ENCODE measurements at regions not wholly inside any gene's neighbourhood (a gene's known extent, or its start where the extent isn't known, plus 50 kb on each side); places are given as distances from the start of the nearest gene placed in this dataset.
"Not testable (repeated sequence)": the region's sequence is repeated elsewhere in the genome, so short reads cannot be mapped to it uniquely, and the experiment has no call there.

- ATAC-seq; H3K27ac Mint-ChIP-seq; CTCF ChIA-PET; DNase-seq; H3K36me3 Mint-ChIP-seq (ENCODE audit: low read depth); H3K4me3 Mint-ChIP-seq; H3K27me3 Mint-ChIP-seq (ENCODE audit: low read depth); POLR2A ChIA-PET; H3K4me1 Mint-ChIP-seq (ENCODE audit: low read depth); H3K9me3 Mint-ChIP-seq (ENCODE audit: insufficient read depth): not testable (repeated sequence)
Observed at GRCh38 chrX:112461949-112462450, 217.7 kb downstream of the LHFPL1 start.

DNA sequence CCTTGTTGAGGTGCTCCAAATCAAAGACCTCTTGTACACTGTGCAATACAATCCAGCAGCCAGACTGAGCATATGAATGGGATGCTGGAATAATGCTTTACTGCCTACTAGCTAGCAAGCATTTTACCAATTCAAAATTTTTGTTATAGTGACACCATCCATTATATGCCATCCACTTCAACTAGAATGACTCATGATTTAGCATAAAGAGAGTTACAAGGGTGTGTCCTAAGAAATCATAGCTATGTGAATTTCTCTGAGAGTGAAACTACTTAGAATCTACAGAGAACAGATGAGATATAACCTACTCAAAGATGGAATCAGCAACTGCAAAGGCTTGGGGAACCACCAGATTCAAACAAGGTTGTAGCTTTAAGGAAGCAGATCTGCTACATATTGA is 221.9 kb downstream of the LHFPL1 start:
- CTCF ChIA-PET = no interaction called here
- Mint-ChIP-seq H3K4me3 (no peak overlapping the region), H3K36me3 (ENCODE audit: low read depth) (no peaks in the 10 kb centered on the region), H3K9me3 (ENCODE audit: insufficient read depth) (no peaks in the 10 kb centered on the region), H3K27me3 (ENCODE audit: low read depth) (no peaks in the 10 kb centered on the region), H3K27ac (no peak overlapping the region), H3K4me1 (ENCODE audit: low read depth) (no peaks in the 10 kb centered on the region)
- ATAC-seq (no peak), DNase-seq (no peak)
- POLR2A ChIA-PET = no interaction called here

- Mint-ChIP-seq H3K27ac (no peak overlapping the region), H3K36me3 (ENCODE audit: low read depth) (no peaks in the 10 kb centered on the region), H3K4me3 (no peak overlapping the region), H3K27me3 (ENCODE audit: low read depth) (no peaks in the 10 kb centered on the region), H3K9me3 (ENCODE audit: insufficient read depth) (no peaks in the 10 kb centered on the region), H3K4me1 (ENCODE audit: low read depth) (no peaks in the 10 kb centered on the region)
- no peak for ATAC-seq
- ChIA-PET POLR2A (no interaction called here), CTCF (no interaction called here)
- no peak for DNase-seq
Observed at GRCh38 chrX:112450810-112451209, 228.9 kb downstream of the LHFPL1 start.

- CTCF ChIA-PET = no interaction called here
- Mint-ChIP-seq H3K9me3 (ENCODE audit: insufficient read depth) (no peaks in the 10 kb centered on the region), H3K4me1 (ENCODE audit: low read depth) (no peaks in the 10 kb centered on the region), H3K36me3 (ENCODE audit: low read depth) (no peaks in the 10 kb centered on the region), H3K27me3 (ENCODE audit: low read depth) (no peaks in the 10 kb centered on the region), H3K4me3 (no peak overlapping the region), H3K27ac (no peak overlapping the region)
- DNase-seq = no peak
- POLR2A ChIA-PET = no interaction called here
- no peak for ATAC-seq
Observed at GRCh38 chrX:112440277-112440676, 239.5 kb downstream of the LHFPL1 start.

GRCh38 chrX:112424166-112424565 is 255.6 kb downstream of the LHFPL1 start:
- Mint-ChIP-seq H3K36me3 (ENCODE audit: low read depth) (no peaks in the 10 kb centered on the region), H3K4me3 (no peak overlapping the region), H3K9me3 (ENCODE audit: insufficient read depth) (no peaks in the 10 kb centered on the region), H3K4me1 (ENCODE audit: low read depth) (no peaks in the 10 kb centered on the region), H3K27ac (no peak overlapping the region), H3K27me3 (ENCODE audit: low read depth) (no peaks in the 10 kb centered on the region)
- ATAC-seq (no peak), DNase-seq (no peak)
- POLR2A ChIA-PET = no interaction called here
- CTCF ChIA-PET = no interaction called here

DNA sequence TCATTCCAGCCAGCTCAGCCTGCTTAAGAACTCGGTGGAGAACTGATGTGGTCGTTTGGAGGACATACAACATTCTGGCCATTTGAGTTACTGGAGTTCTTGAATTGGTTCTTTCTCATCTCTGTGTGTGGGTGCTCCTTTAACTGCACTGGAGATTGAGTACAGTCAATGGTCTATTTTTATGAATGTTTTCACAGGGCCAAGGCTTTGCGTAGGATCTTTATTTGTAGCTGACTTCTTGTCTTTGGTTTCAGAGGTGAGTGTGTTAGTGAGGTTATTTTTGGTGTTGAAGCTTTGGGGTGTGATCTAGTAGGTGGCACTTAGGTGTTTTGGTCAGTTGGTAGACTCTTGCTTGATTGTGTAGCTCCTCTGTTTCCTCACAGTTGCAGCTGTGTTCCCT is 288.4 kb downstream of the LHFPL1 start:
- ATAC-seq = no peak
- Mint-ChIP-seq H3K27me3 (ENCODE audit: low read depth) (no peaks in the 10 kb centered on the region), H3K4me1 (ENCODE audit: low read depth) (no peaks in the 10 kb centered on the region), H3K9me3 (ENCODE audit: insufficient read depth) (no peaks in the 10 kb centered on the region), H3K27ac (no peak overlapping the region), H3K36me3 (ENCODE audit: low read depth) (no peaks in the 10 kb centered on the region), H3K4me3 (no peak overlapping the region)
- DNase-seq = no peak
- POLR2A ChIA-PET = no interaction called here
- CTCF ChIA-PET = no interaction called here

- H3K36me3 Mint-ChIP-seq (ENCODE audit: low read depth); H3K4me3 Mint-ChIP-seq; H3K4me1 Mint-ChIP-seq (ENCODE audit: low read depth); H3K27ac Mint-ChIP-seq; H3K27me3 Mint-ChIP-seq (ENCODE audit: low read depth); POLR2A ChIA-PET; DNase-seq; CTCF ChIA-PET; ATAC-seq; H3K9me3 Mint-ChIP-seq (ENCODE audit: insufficient read depth): not testable (repeated sequence)
Observed at GRCh38 chrX:112381649-112382298, 298.0 kb downstream of the LHFPL1 start.

GRCh38 chrX:112380541-112381278 is 298.1 kb upstream of the TRPC5 start:
- Mint-ChIP-seq H3K4me1 (ENCODE audit: low read depth) (no peaks in the 10 kb centered on the region), H3K4me3 (no peak overlapping the region), H3K9me3 (ENCODE audit: insufficient read depth) (no peaks in the 10 kb centered on the region), H3K36me3 (ENCODE audit: low read depth) (no peaks in the 10 kb centered on the region), H3K27ac (no peak overlapping the region), H3K27me3 (ENCODE audit: low read depth) (no peaks in the 10 kb centered on the region)
- DNase-seq (no peak), ATAC-seq (no peak)
- POLR2A ChIA-PET = no interaction called here
- CTCF ChIA-PET = no interaction called here

- no peaks in the 10 kb centered on the region for H3K4me1 Mint-ChIP-seq (ENCODE audit: low read depth)
- ATAC-seq = no peak
Observed at GRCh38 chrX:112377481-112377880, 294.9 kb upstream of the TRPC5 start.

DNA sequence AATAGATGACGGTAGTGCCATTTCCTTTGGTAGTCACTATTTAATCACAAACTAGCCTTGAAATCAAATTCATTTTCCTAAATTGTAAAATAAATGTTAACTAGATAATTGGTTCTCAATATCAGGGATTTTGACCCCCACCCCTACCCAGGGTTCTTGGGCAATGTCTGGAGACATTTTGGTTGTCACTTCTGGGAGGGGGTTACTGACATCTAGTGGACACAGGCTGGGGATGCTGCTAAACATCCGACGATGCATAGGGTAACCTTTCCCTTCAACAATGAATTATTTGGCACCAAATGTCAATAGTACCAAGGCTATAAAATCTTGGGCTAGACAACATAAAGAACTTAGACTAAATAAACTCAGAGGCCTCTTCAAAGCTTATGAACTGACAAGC is 285.8 kb upstream of the TRPC5 start:
- CTCF ChIA-PET = no interaction called here
- Mint-ChIP-seq H3K27ac (no peak overlapping the region), H3K27me3 (ENCODE audit: low read depth) (no peaks in the 10 kb centered on the region)

More at GRCh38 chrX:112377481-112377880, 294.9 kb upstream of the TRPC5 start:
- ChIA-PET CTCF (no interaction called here), POLR2A (no interaction called here)
- Mint-ChIP-seq H3K27ac (no peak overlapping the region), H3K4me3 (no peak overlapping the region), H3K36me3 (ENCODE audit: low read depth) (no peaks in the 10 kb centered on the region), H3K27me3 (ENCODE audit: low read depth) (no peaks in the 10 kb centered on the region), H3K9me3 (ENCODE audit: insufficient read depth) (no peaks in the 10 kb centered on the region)
- DNase-seq = no peak

GRCh38 chrX:112367065-112367464 is 284.5 kb upstream of the TRPC5 start:
- Mint-ChIP-seq H3K9me3 (ENCODE audit: insufficient read depth) (no peaks in the 10 kb centered on the region), H3K4me1 (ENCODE audit: low read depth) (no peaks in the 10 kb centered on the region), H3K4me3 (no peak overlapping the region), H3K36me3 (ENCODE audit: low read depth) (no peaks in the 10 kb centered on the region), H3K27ac (no peak overlapping the region), H3K27me3 (ENCODE audit: low read depth) (no peaks in the 10 kb centered on the region)
- ATAC-seq = no peak
- ChIA-PET POLR2A (no interaction called here), CTCF (no interaction called here)
- no peak for DNase-seq

More for the DNA sequence above, 285.8 kb upstream of the TRPC5 start:
- DNase-seq = no peak
- POLR2A ChIA-PET = no interaction called here
- H3K4me3 Mint-ChIP-seq = no peak overlapping the region
- no peaks in the 10 kb centered on the region for H3K4me1 Mint-ChIP-seq (ENCODE audit: low read depth)
- no peaks in the 10 kb centered on the region for H3K9me3 Mint-ChIP-seq (ENCODE audit: insufficient read depth)
- ATAC-seq = no peak
- H3K36me3 Mint-ChIP-seq (ENCODE audit: low read depth) = no peaks in the 10 kb centered on the region

DNA sequence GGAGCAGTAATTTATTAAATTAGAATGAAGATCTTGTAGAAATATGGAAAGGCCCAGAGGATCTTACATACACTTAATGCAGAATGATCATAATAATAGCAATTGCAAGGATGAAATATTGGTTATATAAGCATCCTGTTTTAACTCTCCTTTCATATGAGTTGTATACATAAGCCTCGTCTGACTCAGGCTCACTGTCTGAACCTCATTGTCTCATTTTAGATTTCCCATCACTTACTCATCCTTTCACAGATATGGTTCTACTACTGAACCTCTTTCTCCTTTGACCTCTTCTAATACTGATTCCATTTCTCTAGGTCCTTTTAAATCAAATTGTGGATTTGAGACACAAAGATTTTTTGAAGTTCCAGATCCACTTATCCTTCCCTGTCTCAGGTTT is 277.3 kb upstream of the TRPC5 start:
- ATAC-seq (no peak), DNase-seq (no peak)
- Mint-ChIP-seq H3K4me3 (no peak overlapping the region), H3K36me3 (ENCODE audit: low read depth) (no peaks in the 10 kb centered on the region), H3K27me3 (ENCODE audit: low read depth) (no peaks in the 10 kb centered on the region), H3K4me1 (ENCODE audit: low read depth) (no peaks in the 10 kb centered on the region), H3K27ac (no peak overlapping the region), H3K9me3 (ENCODE audit: insufficient read depth) (no peaks in the 10 kb centered on the region)
- CTCF ChIA-PET = no interaction called here
- POLR2A ChIA-PET = no interaction called here

DNA sequence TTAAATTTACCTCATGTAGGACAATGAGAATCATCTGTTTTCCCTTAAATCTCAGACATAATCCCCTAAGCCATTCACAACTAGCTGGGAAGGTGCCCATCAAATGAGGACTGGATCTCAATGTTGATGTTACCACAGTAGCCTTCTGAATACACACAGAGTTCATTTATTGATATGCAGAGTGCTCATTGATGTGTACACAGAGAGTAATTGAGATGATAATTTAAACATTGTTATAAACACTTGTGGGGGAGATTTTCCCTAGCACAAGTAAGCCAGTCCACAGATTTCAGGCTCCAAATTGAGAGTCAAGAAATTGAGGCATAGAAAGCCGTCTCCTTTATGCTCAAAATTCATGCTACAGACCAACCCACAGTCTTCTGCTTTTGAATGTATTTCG is 273.4 kb upstream of the TRPC5 start:
- no peak overlapping the region for H3K27ac Mint-ChIP-seq
- no peaks in the 10 kb centered on the region for H3K36me3 Mint-ChIP-seq (ENCODE audit: low read depth)
- ChIA-PET CTCF (no interaction called here), POLR2A (no interaction called here)
- DNase-seq (no peak), ATAC-seq (no peak)
- no peaks in the 10 kb centered on the region for H3K27me3 Mint-ChIP-seq (ENCODE audit: low read depth)
- no peaks in the 10 kb centered on the region for H3K9me3 Mint-ChIP-seq (ENCODE audit: insufficient read depth)
- H3K4me3 Mint-ChIP-seq = no peak overlapping the region
- no peaks in the 10 kb centered on the region for H3K4me1 Mint-ChIP-seq (ENCODE audit: low read depth)

Data from activated CD8-positive, alpha-beta T cell treated with anti-CD3 and anti-CD28 coated beads, Interleukin-2, amount 10 ng/mL, durations not matched to agents 7 days and 5 days (primary cell).